ENCODE measurements at regions not wholly inside any gene's neighbourhood (a gene's known extent, or its start where the extent isn't known, plus 50 kb on each side); places are given as distances from the start of the nearest gene placed in this dataset.
A peak's percentile ranks its signal among the peaks of the same experiment; 100 is the strongest.
"Not testable (repeated sequence)": the region's sequence is repeated elsewhere in the genome, so short reads cannot be mapped to it uniquely, and the experiment has no call there.

DNA sequence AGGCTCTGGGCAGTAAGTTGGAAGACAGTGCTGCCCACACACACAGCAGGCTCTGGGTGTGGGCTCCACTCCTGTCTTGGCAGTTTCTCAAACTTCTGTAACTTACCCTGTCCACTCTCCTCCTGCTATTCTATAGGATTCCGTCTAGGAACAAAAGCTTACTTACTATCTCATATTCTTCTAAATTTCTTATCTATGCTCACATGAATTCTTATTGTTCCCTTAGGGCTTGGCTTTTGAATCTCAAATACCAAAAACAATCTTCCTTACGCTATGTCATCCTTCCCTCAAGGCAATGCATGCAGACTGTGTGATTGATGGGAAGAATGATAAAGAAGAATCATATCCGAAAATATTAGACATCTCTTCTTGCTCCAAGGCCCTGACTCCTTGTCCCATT, 425.9 kb upstream of the ONECUT1 start:
- no peak for DNase-seq (ENCODE audit: low read depth, low spot score)

DNA sequence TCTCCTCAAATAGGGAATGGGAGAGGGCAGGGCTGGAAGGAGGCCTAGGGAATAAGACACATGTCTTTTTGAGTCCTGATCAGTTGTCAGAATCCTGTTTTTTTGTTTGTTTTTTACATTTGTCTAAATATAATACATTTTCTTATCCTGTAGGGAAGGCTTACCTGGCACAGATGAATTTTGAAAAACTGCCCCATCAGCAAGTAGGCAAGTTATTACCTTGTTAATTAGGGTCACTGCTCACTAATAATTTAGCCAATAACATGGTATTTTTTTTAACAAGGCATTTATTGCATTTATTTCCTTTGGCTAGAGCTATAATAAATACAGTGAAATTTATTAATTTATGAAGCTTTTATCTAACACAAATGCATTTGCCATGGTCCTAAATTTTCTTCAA, 423.2 kb upstream of the ONECUT1 start:
- DNase-seq (ENCODE audit: low read depth, low spot score) = no peak

DNA sequence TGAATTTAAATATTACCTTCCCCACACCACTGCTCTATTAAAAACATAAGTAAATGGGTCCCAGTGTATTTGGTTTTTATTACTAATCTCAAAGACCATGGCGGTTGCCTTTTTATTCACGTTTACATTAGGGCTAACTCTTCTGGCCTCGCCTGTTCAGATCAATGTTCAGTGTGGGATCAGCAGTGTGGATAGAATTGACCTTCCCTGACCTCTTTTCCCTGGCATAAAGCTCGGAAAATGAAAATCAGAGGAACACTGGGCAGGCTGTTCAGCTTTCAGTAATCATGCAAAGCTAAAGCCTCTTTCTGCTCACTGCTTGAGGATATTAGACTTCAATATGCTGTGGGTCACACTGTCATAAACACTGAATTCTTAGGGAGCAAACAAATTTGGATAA, 422.6 kb upstream of the ONECUT1 start:
- DNase-seq (ENCODE audit: low read depth, low spot score) = no peak

DNA sequence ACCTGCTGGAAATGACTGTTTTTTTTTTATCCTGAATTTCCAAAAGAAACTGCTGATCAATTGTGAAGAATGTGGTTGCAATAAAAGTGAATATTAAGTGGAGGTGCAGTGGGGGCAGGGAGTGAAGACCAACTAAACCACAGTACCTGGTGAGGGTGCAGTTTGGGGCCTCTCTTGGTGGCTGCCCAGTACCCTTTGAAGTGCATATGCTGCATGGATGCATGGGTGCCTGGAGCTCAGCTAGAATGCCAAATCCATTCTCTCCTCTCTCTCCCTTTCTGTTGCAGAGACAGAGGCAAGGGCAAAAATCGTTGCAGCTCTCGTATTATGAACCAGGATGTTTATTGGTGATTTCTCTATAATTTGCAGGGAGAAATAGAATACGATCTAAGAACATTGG, 420.5 kb upstream of the ONECUT1 start:
- DNase-seq (ENCODE audit: low read depth, low spot score) = no peak

DNA sequence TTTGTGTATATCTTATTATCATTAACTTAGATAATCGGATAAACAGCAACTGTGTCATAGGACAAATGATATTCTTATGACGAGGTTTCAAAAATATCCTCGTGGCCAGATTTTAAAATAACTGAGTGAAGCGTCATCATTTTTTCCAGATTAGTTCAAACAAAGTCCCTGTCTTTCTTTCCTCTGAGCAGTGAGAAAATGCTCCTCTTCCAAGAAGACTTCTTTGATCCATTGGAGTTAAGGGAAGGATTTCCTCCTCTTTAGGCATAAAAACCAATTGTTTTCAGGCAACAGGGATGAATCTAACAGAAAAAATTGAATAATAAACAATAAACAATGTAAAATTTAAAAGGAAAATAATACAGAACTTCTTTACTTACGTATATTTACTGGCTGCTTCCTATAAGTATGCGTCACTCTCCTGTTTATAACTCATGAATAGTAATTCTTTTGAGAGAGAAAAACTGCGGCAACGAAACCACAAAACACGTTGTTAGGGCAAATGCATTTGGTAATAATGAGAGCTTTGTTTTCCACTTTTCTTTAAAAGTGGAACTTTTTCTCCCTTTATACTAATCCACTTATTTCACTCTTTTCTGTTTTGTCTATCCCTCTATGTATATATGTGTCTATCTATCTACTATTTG, 419.4 kb upstream of the ONECUT1 start:
- no peak for DNase-seq (ENCODE audit: low read depth, low spot score)

DNA sequence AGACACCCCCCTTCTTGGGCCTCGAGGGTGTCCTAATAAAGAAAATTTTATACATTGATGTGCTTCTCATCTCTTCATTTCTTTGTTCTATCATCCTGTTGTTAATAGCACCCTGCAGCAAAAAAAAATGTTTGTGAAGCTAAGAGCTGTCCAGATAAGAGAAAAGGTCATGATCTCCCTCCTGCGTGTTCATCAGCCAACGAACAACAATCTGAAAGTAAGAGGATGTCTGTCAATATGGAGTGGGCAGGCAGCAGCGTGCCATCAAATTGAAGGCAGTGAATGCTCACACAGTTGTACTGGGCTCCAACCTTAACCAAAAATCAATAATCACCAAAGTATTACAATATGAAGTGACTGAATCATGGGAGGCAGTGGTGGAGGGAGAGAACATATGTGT, 418.6 kb upstream of the ONECUT1 start:
- no peak for DNase-seq (ENCODE audit: low read depth, low spot score)

DNA sequence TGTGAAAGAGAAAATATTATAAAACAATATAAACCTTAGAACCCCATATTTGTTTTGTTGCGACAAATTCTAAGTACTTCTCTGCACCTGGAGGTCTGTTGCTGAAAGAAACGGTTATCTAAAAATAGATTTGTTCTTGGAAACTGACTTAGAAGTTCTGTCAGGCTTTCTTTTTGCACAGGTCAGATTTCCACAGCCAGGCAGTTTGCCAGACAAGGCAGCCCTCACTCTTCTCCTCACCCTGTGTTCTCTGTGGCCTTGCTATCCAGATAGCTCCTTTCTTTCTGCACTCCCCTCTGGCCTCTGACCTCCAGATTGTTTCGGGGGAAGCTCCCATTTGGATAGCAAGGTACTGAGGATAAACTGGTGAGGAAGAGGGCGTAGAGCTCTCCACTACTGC, 413.3 kb upstream of the ONECUT1 start:
- no peak for DNase-seq (ENCODE audit: low read depth, low spot score)

DNA sequence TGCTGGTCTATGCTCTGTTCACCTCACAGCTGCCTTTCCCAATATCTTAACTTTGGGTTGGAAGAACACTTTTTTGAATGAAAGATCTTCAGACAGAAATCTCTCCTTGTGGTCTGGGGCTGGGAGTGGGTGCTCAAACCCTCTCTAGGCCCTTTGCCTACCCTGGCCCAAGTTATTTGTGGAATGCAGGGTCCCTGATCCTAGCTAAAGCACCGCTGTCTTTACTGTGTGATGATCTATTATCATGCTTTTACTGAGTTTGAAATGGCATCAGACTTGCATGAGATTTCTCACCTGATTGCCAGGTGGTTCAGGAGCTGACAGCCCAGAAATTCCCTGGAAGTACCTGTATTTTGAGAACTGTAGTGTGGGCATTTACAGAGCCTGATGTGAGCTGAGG, 412.7 kb upstream of the ONECUT1 start:
- DNase-seq (ENCODE audit: low read depth, low spot score) = no peak

DNA sequence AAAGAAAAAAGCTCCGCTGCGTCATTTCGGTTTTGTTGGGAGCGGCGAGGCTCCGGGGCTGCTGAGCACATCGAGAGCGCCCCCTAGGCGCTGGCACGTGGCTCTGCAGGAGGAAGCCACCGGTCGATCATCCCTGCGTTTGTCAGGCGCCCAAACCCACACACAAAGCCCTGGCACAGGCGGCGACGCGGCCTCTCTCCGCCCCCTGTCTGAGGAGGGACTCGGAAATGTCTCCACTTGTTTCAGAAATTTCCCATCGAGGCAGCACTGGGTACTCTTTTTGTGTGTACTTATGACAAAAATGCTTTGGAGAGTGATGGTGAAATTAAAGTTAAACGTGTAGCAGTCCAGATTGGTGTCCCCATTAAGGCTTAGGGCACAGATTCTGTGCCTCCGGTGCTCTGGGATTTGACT, 407.3 kb upstream of the ONECUT1 start:
- DNase-seq (ENCODE audit: low read depth, low spot score) = peak; percentile 82

DNA sequence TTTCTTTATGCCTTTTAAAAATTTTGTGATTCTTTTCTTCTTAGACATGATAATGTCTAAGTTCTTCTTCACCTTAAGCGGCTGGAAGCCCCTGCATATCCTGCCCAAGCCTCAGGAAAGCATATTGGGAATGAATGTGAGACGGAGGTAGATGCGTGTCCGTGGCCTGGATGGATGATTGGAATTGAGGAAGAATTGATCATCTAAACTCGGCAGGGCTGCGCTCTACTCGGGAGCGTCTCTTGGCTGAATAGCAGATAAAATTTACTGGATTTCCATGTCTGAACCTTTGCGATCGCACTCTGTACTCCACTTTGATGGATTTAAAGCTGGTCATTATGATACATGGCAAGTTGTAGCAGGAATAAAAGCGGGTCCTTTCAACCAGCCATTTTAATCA, 406.7 kb upstream of the ONECUT1 start:
- DNase-seq (ENCODE audit: low read depth, low spot score) = no peak

DNA sequence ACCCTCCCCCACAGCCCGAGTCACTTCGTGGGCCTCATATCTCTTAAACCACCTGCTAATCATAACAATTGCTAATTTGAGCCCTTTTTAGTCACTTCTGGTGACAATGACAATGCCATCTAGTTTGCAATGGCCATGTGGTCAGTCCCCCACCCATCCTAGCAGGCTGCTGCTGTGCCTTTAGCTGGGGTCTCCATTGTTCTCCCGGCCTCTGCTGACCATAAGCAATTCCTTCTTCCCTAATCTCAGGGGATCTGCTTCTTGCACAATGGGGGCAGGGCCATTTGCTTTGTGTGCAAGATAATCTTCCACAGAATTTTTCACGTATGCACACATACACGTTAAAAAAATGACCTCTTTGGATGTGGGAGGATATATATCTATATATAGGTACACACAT, 406.1 kb upstream of the ONECUT1 start:
- no peak for DNase-seq (ENCODE audit: low read depth, low spot score)

DNA sequence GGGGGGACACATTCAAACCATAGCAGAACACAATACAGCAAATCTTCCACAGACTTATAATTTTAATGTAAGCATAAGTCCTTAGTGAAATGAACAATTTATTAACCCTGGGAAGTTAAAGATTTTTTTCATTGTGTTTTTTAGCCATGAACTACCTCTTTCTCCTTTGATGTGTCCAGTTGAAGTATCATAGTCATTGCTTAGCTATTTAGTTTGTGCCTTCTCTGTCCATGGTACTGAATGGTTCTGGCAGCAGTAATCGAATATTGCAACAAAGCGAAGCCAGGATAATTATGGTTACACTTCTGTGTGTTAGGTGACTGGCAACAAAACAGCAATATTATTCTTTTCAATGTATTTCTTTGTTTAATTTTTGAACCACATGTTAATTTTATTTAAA, 403.0 kb upstream of the ONECUT1 start:
- peak; percentile 50 for DNase-seq (ENCODE audit: low read depth, low spot score)

DNA sequence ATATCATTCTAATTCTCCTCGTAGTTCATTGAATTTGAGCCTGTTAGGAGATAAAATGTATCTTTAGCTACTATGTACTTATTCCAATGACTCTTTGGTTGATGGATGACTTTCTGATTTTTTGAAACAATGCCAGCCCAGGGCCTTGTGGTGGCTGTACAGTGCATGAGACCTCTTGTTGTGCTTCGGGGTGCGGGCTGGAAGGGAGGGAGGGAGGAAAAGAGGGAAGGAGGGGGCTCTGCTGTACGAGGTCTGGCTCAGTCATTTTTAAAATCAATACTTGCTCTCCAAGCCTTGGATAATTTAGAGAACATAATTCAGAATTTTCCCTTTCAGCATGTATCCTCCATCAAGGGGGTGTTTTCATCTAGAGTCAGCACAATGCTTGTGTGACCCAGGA, 399.7 kb upstream of the ONECUT1 start:
- no peak for DNase-seq (ENCODE audit: low read depth, low spot score)

DNA sequence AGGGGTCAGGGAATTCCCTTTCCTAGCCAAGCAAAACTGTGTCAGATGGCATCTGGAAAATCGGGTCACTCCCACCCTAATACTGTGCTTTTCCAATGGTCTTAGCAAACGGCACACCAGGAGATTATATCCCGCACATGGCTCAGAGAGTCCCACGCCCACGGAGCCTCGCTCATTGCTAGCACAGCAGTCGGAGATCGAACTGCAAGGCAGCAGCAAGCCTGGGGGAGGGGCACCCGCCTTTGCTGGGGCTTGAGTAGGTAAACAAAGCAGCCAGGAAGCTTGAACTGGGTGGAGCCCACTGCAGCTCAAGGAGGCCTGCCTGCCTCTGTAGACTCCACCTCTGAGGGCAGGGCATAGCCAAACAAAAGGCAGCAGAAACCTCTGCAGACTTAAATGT, 393.3 kb upstream of the ONECUT1 start:
- DNase-seq (ENCODE audit: low read depth, low spot score) = not testable (repeated sequence)

DNA sequence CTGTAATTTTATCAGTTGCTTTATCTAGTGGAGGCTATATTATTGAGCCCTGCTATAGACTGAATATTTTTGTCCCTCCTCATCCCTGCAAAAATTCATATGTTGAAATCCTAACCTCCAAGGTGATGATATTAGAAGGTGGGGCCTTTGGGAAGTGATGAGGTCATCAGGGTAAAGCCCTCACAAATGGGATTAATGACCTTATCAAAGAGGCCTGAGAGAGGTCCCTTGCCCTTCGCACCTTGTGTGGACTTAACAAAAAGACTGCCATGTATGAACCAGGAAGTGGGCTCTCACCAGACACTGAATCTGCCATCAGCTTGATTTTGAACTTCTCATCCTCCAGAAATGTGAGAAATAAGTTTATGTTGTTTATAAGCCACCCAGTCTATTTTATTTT, 381.4 kb upstream of the ONECUT1 start:
- no peak for DNase-seq (ENCODE audit: low read depth, low spot score)

DNA sequence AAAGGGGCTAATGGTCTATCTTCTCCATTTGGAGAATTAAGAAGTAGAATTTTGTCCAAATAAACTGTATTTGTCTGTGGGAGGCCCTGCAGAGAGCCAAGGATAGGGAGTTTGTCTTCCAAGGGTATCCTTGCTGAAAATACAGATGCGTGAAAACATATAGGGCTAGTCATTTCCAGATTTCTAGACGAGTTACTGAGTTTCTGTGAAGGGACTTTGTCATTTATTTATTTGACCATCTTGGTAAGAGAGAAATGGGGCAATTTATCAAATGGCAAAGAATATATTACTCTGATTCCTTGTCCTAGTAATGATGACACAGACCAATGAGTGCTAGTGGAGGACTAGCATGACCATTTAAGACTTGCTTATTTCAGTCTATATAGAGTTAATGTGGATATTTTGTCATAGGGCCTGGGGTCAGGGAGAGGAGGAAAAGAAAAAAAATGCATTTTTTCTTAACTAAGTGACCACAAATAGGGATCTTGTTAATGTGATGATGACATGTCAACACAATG, 376.6 kb upstream of the ONECUT1 start:
- DNase-seq (ENCODE audit: low read depth, low spot score) = no peak

DNA sequence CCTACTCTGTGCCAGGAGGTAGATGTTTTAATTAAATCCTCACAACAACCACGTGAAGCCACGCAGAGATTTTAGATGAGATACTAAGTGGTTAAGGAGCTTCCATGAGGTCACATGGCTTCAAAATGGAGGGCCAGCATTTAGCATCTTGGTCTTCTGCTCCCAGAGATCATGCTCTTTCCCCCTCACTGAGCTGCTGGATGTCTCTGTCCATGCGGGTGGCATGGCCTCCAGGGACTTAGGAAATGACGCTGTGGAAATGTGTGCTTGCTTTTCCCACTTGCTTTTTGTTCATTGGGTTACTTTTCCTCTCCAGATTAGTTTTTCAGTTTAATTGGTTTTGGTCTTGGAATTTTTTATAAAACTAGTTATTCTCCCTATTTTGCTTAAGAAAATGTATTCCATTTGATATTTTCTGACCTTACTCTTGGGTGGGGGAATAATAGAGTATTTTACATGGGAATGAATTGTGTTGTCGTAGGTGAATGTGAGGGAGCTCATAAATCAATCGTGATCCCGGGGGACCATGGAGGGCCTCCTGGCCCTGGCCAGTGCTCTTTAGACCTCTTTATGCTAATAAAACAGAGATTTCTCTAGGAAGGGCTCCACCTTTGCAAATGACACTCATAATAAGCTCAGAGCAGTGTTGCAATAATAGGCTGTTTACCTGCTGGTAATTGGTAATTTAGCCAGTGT, 376.0 kb upstream of the ONECUT1 start:
- DNase-seq (ENCODE audit: low read depth, low spot score) = no peak

DNA sequence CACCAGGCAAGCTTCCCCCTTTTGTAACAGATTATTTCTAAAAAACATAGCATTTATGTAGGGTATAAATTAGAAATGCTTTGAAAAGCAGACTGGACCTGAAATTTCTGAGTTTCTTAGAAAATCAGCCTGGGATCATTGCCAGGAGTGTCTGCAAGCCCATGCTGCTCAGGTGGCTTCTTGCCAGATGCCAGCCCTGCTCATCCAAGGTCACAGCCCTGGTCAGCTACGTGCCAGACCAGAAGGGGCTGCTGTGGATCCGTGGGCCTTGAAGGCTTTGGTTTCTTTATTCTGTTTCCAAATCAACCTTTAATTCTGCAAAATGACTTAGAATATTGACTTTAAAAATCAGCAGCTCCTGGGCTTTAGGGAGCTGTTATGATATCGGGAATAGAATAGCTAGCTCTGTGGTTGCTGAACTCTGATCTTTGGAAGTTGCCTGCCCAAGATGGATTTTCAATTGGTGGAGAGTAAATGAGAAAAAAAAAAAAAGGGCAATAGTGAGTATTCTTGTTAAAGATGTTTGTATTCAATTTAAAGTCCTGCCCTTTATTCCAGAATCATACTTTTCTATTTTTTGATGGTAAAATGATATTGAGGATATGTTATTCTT, 370.1 kb upstream of the ONECUT1 start:
- DNase-seq (ENCODE audit: low read depth, low spot score) = no peak

DNA sequence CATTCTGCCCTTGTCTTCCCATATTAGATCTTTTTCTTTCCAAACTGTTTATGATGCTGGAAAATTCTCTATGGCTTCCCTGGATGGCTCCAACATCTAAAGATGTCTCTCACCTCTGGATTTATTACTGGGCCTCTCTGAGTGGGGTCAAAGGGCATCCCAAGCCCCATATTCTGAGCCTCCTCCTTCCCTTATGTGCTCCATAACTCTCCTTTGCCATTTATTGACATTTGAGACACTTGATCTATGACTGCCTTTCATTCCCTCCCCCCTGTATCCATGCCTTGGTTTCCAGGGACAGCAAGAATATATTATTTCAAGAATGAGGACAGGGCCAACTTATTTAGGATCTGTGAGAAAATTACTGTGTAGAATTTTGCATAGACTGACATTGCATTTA, 369.3 kb upstream of the ONECUT1 start:
- DNase-seq (ENCODE audit: low read depth, low spot score) = no peak

DNA sequence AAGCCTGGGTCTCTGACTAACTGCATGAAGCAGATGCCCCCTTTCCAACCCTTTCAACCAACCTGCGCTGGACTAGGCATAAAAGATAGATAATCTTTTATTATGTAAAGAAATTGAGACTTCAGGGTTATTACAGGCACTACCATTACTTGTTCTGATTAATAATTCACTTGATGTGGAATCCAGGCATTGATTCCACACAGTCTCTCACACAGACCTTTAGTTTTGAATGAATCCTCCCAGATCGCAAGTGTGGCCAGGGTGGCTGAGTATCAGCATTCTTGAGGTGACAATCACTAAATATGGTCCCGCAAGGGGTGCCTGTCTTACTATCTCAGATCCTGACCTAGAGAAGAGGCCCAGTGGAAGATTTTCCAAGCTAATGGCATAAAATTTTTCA, 368.9 kb upstream of the ONECUT1 start:
- no peak for DNase-seq (ENCODE audit: low read depth, low spot score)

DNA sequence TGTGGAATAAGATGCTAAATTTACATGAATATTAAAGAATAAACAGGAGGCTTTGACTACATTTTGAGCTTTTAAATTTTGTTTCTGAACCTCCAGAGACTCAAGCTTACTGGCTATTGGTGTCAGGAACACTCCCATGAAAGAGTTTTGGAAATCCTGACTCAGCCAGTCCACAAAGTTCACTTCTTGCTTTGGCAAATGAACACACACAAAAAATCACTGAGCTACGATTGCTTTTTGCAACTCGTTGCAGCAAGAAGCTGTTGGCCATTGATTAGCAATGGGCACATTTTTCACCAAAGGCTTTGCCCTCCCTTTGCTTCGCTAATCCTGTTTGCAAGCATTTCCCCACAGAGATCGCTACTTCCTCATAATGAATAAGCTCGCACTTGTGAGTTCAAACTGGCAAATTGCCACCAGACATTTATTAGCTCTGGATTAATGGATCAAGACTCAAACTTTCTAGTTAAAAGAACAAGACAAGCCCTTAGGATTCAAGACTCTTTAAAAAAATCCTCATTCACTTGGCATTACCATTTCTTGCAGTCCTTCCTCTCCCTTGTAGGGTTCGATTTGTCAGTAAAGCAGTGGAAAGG, 343.2 kb upstream of the ONECUT1 start:
- no peak for DNase-seq (ENCODE audit: low read depth, low spot score)

DNA sequence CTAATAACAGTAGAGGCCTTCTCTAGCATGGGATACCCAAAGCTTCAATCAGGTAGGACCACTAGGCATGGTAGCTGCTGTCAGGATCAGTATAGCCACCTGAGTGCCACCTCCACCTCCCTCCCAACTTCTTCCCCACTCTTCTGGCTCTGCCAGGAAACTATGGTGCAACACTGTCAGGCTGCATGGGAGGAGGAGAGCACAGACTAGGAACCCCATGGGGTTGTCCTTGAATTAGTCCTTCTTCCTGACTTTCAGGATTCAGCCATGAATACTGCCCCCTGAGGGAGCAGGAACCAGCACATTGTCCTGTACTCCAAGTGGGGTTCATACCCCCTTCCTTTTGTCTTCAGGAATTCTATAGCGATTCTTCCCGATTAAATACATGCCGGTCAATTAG, 340.8 kb upstream of the ONECUT1 start:
- no peak for DNase-seq (ENCODE audit: low read depth, low spot score)
